ENCODE measurements at regions not wholly inside any gene's neighbourhood (a gene's known extent, or its start where the extent isn't known, plus 50 kb on each side); places are given as distances from the start of the nearest gene placed in this dataset.

GRCh38 chr1:29473161-29473855 lies 237.0 kb downstream of the PTPRU start:
- H3K9me3 ChIP-seq (ENCODE audit: control insufficient read depth in 1 of 2, insufficient read depth in 1 of 2, low read depth in 1 of 2, low read length in 2 of 2), result no peaks in the 10 kb centered on the region

More at GRCh38 chr1:29473161-29473855, 237.0 kb downstream of the PTPRU start:
- CTCF ChIA-PET, result no interaction called here
- Histone ChIP-seq H3K4me3 (replicated peaks in 1 of 2; ENCODE audit: low read depth in 1 of 2, low read length in 2 of 2) (no peak overlapping the region), H4K20me1 (ENCODE audit: insufficient read depth) (no peaks in the 10 kb centered on the region), H3K4me1 (ENCODE audit: control insufficient read depth in 1 of 2, insufficient read depth in 2 of 2, low read length in 2 of 2) (no peaks in the 10 kb centered on the region), H3K27ac (ENCODE audit: low read depth, low read length) (no peak overlapping the region), H3K4me2 (ENCODE audit: low read length) (no peak overlapping the region), H3K79me2 (ENCODE audit: insufficient read depth, low read length) (no peaks in the 10 kb centered on the region), H3K27me3 (ENCODE audit: insufficient read depth, low read length) (peaks cover 69% of the 10 kb centered on the region), H3K9me2 (ENCODE audit: insufficient read depth) (no peaks in the 10 kb centered on the region), H3K36me3 (ENCODE audit: control insufficient read depth in 1 of 2, insufficient read depth in 2 of 2, low read length in 2 of 2) (no peaks in the 10 kb centered on the region), H3K9ac (ENCODE audit: low read length) (no peak overlapping the region), H2AFZ (ENCODE audit: low read depth, low read length, poor library complexity, severe bottlenecking) (no peak overlapping the region)
- intact Hi-C loops (cut with micrococcal nuclease), result no loop called here
- RAD21 ChIA-PET (ENCODE audit: low non-redundant PET in 1 of 2, low total read pairs in 2 of 2, uncharacterized antibody in 2 of 2, unreplicated experiment in 2 of 2), result no interaction called here
- DNase-seq (ENCODE audit: low read depth, low spot score) (no peak), ATAC-seq (no peak)
- no TSS peak for BruUV-seq (replicated peaks)
- POLR2A ChIA-PET, result no interaction called here
- no peak for TF ChIP-seq ELF1 (IDR thresholded peaks at IDR 0.05; ENCODE audit: borderline replicate concordance, low read depth)
- TF ChIP-seq EZH2 (IDR thresholded peaks at IDR 0.05), result no peak
- TF ChIP-seq REST (IDR thresholded peaks at IDR 0.05; ENCODE audit: low read depth), result no peak
- TF ChIP-seq, protein P1, sequence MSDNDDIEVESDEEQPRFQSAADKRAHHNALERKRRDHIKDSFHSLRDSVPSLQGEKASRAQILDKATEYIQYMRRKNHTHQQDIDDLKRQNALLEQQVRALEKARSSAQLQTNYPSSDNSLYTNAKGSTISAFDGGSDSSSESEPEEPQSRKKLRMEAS (IDR thresholded peaks at IDR 0.05), result no peak
- TF ChIP-seq RAD21 (IDR thresholded peaks at IDR 0.05; ENCODE audit: low read depth), result no peak
- TF ChIP-seq CTCF (IDR thresholded peaks at IDR 0.05 in 2 of 3, conservative IDR thresholded peaks at IDR 0.05 in 1 of 3; ENCODE audit: borderline replicate concordance in 1 of 3, insufficient read depth in 1 of 3, low read depth in 2 of 3, low read length in 2 of 3), result no peak
- TF ChIP-seq JUND (IDR thresholded peaks at IDR 0.05), result no peak

Measured in HCT116 (cell line).